ENCODE measurements at regions not wholly inside any gene's neighbourhood (a gene's known extent, or its start where the extent isn't known, plus 50 kb on each side); places are given as distances from the start of the nearest gene placed in this dataset.
"Not testable (repeated sequence)": the region's sequence is repeated elsewhere in the genome, so short reads cannot be mapped to it uniquely, and the experiment has no call there.

- TF ChIP-seq CTCF (IDR thresholded peaks at IDR 0.05; ENCODE audit: control extremely low read depth, extremely low read depth): no peak
- Histone ChIP-seq H3K27ac (ENCODE audit: low read depth in 1 of 2, low read length in 1 of 2) (no peak overlapping the region), H3K27me3 (ENCODE audit: control insufficient read depth in 3 of 3, insufficient read depth in 3 of 3, low read length in 2 of 3) (no peaks in the 10 kb centered on the region), H3K9ac (ENCODE audit: insufficient read depth in 1 of 2, low read length in 2 of 2) (no peak overlapping the region), H3K4me3 (no peak overlapping the region), H3K4me1 (ENCODE audit: control insufficient read depth in 5 of 5, insufficient read depth in 5 of 5, low read length in 5 of 5) (no peaks in the 10 kb centered on the region), H3K9me3 (ENCODE audit: control insufficient read depth in 4 of 4, insufficient read depth in 3 of 4, low read length in 3 of 4) (peaks cover 0 to 56% (median 9%) of the 10 kb centered on the region in 4 donors), H3K36me3 (ENCODE audit: control insufficient read depth in 4 of 4, insufficient read depth in 4 of 4, low read length in 4 of 4) (no peaks in the 10 kb centered on the region)
- 89 to 91% methylated on average over 36 of the region's 36 CpGs for WGBS, 2 donors
- ATAC-seq (ENCODE audit: insufficient read depth, low FRiP score): no peak
- DNase-seq: no peak
Measured at GRCh38 chr7:57653262-57653830, 203.4 kb downstream of the ZNF716 start.

GRCh38 chr7:57655156-57655871 is 205.3 kb downstream of the ZNF716 start:
- H3K36me3 ChIP-seq (ENCODE audit: control insufficient read depth in 4 of 4, insufficient read depth in 4 of 4, low read length in 4 of 4); DNase-seq; H3K4me3 ChIP-seq; H3K27me3 ChIP-seq (ENCODE audit: control insufficient read depth in 3 of 3, insufficient read depth in 3 of 3, low read length in 2 of 3); H3K27ac ChIP-seq (ENCODE audit: low read depth in 1 of 2, low read length in 1 of 2); H3K4me1 ChIP-seq (ENCODE audit: control insufficient read depth in 5 of 5, insufficient read depth in 5 of 5, low read length in 5 of 5); H3K9ac ChIP-seq (ENCODE audit: insufficient read depth in 1 of 2, low read length in 2 of 2); ATAC-seq (ENCODE audit: insufficient read depth, low FRiP score): not testable (repeated sequence)
- WGBS, 2 donors: 83 to 88% methylated on average over 31 of the region's 31 CpGs
- peaks cover 0 to 41% (median 5%) of the 10 kb centered on the region in 4 donors for H3K9me3 ChIP-seq (ENCODE audit: control insufficient read depth in 4 of 4, insufficient read depth in 3 of 4, low read length in 3 of 4)

GRCh38 chr7:57659226-57659625 is 209.2 kb downstream of the ZNF716 start:
- not testable (repeated sequence) for H3K27me3 ChIP-seq (ENCODE audit: control insufficient read depth in 3 of 3, insufficient read depth in 3 of 3, low read length in 2 of 3); H3K4me1 ChIP-seq (ENCODE audit: control insufficient read depth in 5 of 5, insufficient read depth in 5 of 5, low read length in 5 of 5); DNase-seq; H3K27ac ChIP-seq (ENCODE audit: low read depth in 1 of 2, low read length in 1 of 2); H3K9me3 ChIP-seq (ENCODE audit: control insufficient read depth in 4 of 4, insufficient read depth in 3 of 4, low read length in 3 of 4); H3K9ac ChIP-seq (ENCODE audit: insufficient read depth in 1 of 2, low read length in 2 of 2); H3K36me3 ChIP-seq (ENCODE audit: control insufficient read depth in 4 of 4, insufficient read depth in 4 of 4, low read length in 4 of 4); H3K4me3 ChIP-seq; ATAC-seq (ENCODE audit: insufficient read depth, low FRiP score)
- 53 to 55% methylated on average over 4 of the region's 4 CpGs for WGBS, 2 donors

GRCh38 chr7:57676928-57677327 is 227.0 kb downstream of the ZNF716 start:
- WGBS, 2 donors: 29 to 31% methylated on average over 1 of the region's 1 CpG
- ATAC-seq (ENCODE audit: insufficient read depth, low FRiP score); H3K4me3 ChIP-seq; H3K9me3 ChIP-seq (ENCODE audit: control insufficient read depth in 4 of 4, insufficient read depth in 3 of 4, low read length in 3 of 4); DNase-seq; H3K9ac ChIP-seq (ENCODE audit: insufficient read depth in 1 of 2, low read length in 2 of 2); H3K36me3 ChIP-seq (ENCODE audit: control insufficient read depth in 4 of 4, insufficient read depth in 4 of 4, low read length in 4 of 4); H3K27me3 ChIP-seq (ENCODE audit: control insufficient read depth in 3 of 3, insufficient read depth in 3 of 3, low read length in 2 of 3); H3K4me1 ChIP-seq (ENCODE audit: control insufficient read depth in 5 of 5, insufficient read depth in 5 of 5, low read length in 5 of 5); H3K27ac ChIP-seq (ENCODE audit: low read depth in 1 of 2, low read length in 1 of 2): not testable (repeated sequence)

GRCh38 chr7:57685418-57685817 is 235.4 kb downstream of the ZNF716 start:
- no peak for TF ChIP-seq CTCF (IDR thresholded peaks at IDR 0.05; ENCODE audit: control extremely low read depth, extremely low read depth)
- no peak for DNase-seq
- Histone ChIP-seq H3K9me3 (ENCODE audit: control insufficient read depth in 4 of 4, insufficient read depth in 3 of 4, low read length in 3 of 4) (peaks cover 0 to 2% (median 0%) of the 10 kb centered on the region in 4 donors), H3K4me3 (no peak overlapping the region), H3K27me3 (ENCODE audit: control insufficient read depth in 3 of 3, insufficient read depth in 3 of 3, low read length in 2 of 3) (no peaks in the 10 kb centered on the region), H3K27ac (ENCODE audit: low read depth in 1 of 2, low read length in 1 of 2) (no peak overlapping the region), H3K36me3 (ENCODE audit: control insufficient read depth in 4 of 4, insufficient read depth in 4 of 4, low read length in 4 of 4) (no peaks in the 10 kb centered on the region), H3K4me1 (ENCODE audit: control insufficient read depth in 5 of 5, insufficient read depth in 5 of 5, low read length in 5 of 5) (no peaks in the 10 kb centered on the region), H3K9ac (ENCODE audit: insufficient read depth in 1 of 2, low read length in 2 of 2) (no peak overlapping the region)
- no peak for ATAC-seq (ENCODE audit: insufficient read depth, low FRiP score)
- WGBS, 2 donors: 53 to 67% methylated on average over 1 of the region's 1 CpG
